Hepatocyte (in vitro differentiated cells): ENCODE measurements at regions not wholly inside any gene's neighbourhood (a gene's known extent, or its start where the extent isn't known, plus 50 kb on each side); places are given as distances from the start of the nearest gene placed in this dataset.

Source experiments
- EZH2 ChIP-seq: fragments of 200-600 bp; sonication (generic); IDR thresholded peaks from 2 replicates; pipeline ENCODE4 v1.6.1; 2016; ENCODE audit warnings: antibody characterized with exemption, mild to moderate bottlenecking, borderline replicate concordance
- EZH2phosphoT487 ChIP-seq: fragments of 200-600 bp; sonication (generic); IDR thresholded peaks from one replicate; pipeline ENCODE4 v1.6.1; 2018; ENCODE audit warnings: antibody characterized with exemption, mild to moderate bottlenecking, low read depth, moderate library complexity; ENCODE audit not compliant: unreplicated experiment, severe bottlenecking
- TF ChIP-seq, protein P1 (sequence below): fragments of 200-600 bp; sonication (generic); IDR thresholded peaks from 2 replicates; pipeline ENCODE4 v1.5.1; 2016; ENCODE audit warnings: antibody characterized with exemption, mild to moderate bottlenecking; ENCODE audit not compliant: poor library complexity

- TF ChIP-seq, protein P1, sequence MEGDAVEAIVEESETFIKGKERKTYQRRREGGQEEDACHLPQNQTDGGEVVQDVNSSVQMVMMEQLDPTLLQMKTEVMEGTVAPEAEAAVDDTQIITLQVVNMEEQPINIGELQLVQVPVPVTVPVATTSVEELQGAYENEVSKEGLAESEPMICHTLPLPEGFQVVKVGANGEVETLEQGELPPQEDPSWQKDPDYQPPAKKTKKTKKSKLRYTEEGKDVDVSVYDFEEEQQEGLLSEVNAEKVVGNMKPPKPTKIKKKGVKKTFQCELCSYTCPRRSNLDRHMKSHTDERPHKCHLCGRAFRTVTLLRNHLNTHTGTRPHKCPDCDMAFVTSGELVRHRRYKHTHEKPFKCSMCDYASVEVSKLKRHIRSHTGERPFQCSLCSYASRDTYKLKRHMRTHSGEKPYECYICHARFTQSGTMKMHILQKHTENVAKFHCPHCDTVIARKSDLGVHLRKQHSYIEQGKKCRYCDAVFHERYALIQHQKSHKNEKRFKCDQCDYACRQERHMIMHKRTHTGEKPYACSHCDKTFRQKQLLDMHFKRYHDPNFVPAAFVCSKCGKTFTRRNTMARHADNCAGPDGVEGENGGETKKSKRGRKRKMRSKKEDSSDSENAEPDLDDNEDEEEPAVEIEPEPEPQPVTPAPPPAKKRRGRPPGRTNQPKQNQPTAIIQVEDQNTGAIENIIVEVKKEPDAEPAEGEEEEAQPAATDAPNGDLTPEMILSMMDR: no peak
- TF ChIP-seq EZH2 (no peak), EZH2phosphoT487 (no peak)
Observed at GRCh38 chr18:44096016-44096415, 584.7 kb upstream of the SETBP1 start.
